GM12865 (cell line): ENCODE measurements at regions not wholly inside any gene's neighbourhood (a gene's known extent, or its start where the extent isn't known, plus 50 kb on each side); places are given as distances from the start of the nearest gene placed in this dataset.
"Not testable (repeated sequence)": the region's sequence is repeated elsewhere in the genome, so short reads cannot be mapped to it uniquely, and the experiment has no call there.

Experiments used
- DNase-seq: peaks from one replicate; pipeline ENCODE4 v3.0.0; 2010; ENCODE audit warnings: low read depth
- H3K4me3 ChIP-seq: 2 replicates; pipeline ENCODE4 v1.5.1; 2011; ENCODE audit warnings: mild to moderate bottlenecking, low read depth, low read length, control low read depth
- TF ChIP-seq, protein P1 (sequence below): IDR thresholded peaks from 2 replicates; pipeline ENCODE4 v1.5.1; 2011; ENCODE audit warnings: low read length, control low read depth, low read depth, inconsistent platforms; ENCODE audit not compliant: insufficient read depth; ENCODE audit errors: missing control alignments

DNA sequence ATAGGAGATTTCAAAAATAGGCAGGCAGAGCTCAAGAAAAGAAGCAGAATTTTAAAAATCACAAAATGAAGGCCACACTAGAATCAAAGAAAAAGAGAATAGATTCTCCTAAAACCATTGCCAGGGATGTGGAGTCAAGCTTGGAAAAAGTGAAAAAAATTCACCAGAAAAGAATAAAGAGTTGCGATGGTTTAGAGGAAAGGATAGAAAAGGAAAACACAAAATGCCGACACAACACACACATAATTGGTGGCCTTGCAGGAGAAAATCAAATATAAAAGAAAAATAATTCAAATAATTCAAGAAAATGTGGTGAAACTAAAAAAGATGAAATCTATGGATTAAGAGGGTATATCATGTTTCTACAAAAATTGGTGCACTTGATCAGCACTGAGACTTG lies 181.6 kb upstream of the C14orf180 start:
- no peak overlapping the region for H3K4me3 ChIP-seq
- TF ChIP-seq, protein P1, sequence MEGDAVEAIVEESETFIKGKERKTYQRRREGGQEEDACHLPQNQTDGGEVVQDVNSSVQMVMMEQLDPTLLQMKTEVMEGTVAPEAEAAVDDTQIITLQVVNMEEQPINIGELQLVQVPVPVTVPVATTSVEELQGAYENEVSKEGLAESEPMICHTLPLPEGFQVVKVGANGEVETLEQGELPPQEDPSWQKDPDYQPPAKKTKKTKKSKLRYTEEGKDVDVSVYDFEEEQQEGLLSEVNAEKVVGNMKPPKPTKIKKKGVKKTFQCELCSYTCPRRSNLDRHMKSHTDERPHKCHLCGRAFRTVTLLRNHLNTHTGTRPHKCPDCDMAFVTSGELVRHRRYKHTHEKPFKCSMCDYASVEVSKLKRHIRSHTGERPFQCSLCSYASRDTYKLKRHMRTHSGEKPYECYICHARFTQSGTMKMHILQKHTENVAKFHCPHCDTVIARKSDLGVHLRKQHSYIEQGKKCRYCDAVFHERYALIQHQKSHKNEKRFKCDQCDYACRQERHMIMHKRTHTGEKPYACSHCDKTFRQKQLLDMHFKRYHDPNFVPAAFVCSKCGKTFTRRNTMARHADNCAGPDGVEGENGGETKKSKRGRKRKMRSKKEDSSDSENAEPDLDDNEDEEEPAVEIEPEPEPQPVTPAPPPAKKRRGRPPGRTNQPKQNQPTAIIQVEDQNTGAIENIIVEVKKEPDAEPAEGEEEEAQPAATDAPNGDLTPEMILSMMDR: no peak
- DNase-seq: no peak

GRCh38 chr14:104398656-104399055 lies 180.9 kb upstream of the C14orf180 start:
- TF ChIP-seq, protein P1: no peak
- DNase-seq: no peak

DNA sequence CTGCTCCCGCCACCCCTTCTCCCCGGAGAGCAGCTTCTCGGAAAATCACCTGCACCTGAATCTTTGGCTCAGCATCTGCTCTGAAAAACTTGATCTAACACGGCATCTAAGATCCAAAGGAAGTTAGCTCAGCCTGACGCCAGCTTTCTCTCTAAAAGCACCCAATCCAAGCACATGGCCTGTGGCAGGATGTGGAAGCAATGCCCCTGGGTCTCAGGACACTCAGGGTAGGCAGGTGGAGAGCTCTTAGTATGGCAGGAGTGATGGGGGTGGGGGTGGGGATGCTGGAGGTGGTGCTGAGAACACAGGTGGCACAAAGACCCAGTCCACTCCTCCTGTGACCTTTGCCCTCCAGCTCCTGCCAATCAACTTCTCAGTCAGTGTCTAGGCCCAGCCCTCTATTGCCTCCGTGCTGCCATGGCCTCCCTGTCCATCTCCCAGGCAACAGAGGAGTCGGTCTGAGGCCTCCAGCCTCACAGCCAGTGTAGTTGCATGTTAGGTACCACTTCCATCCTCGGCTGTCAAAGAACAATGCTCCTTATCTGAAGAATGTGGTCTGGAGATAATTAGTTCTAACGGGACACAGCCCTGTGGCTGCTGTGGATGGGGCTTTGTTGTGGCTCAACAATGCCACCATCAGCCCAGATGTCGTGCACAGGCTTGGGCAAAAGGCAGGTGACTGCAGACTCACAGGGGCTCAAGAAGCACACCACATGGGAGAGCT lies 180.0 kb upstream of the C14orf180 start:
- DNase-seq: no peak
- TF ChIP-seq, protein P1: no peak
- no peak overlapping the region for H3K4me3 ChIP-seq

More at GRCh38 chr14:104398656-104399055, 180.9 kb upstream of the C14orf180 start:
- no peak overlapping the region for H3K4me3 ChIP-seq

DNA sequence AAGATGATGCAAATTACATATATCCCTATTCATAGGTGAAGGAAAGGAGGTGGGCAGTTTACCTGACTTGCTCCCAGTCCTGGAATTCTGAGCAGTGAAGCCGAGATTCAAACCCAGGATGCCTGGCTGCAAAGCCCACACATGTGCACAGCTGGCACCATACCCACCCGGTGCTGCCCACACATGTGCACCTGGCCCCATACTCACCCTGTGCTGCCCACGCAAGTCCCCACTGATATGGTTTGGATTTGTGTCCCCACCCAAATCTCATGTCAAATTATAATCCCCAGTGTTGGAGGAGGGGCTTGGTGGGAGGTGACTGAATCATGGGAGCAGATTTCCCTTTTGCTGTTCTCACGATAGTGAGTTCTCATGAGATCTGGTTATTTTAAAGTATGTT lies 179.2 kb upstream of the C14orf180 start:
- no peak overlapping the region for H3K4me3 ChIP-seq
- DNase-seq: no peak

DNA sequence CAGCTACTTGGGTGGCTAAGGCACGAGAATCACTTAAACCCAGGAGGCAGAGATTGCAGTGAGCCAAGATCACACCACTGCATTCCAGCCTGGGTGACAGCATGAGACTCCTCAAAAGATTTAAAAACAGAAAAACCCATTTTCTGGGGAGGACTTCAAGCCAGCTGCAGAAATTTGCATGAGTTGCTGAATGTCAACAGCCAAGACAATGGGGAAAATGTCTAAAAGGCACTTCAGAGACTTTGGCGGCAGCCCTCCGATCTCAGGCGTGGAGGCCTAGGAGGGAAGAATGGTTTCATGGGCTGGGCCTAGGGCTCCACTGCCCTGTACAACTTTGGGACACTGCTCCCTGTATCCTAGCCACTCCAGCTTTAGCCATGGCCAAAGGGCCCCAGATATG lies 177.8 kb upstream of the C14orf180 start:
- TF ChIP-seq, protein P1: no peak
- no peak for DNase-seq
- no peak overlapping the region for H3K4me3 ChIP-seq

More for the DNA sequence above, 179.2 kb upstream of the C14orf180 start:
- TF ChIP-seq, protein P1: no peak

- DNase-seq, H3K4me3 ChIP-seq: not testable (repeated sequence)
These were observed 177.3 kb upstream of the C14orf180 start for GRCh38 chr14:104402303-104402702.

- no peak for DNase-seq
- TF ChIP-seq, protein P1: no peak
- no peak overlapping the region for H3K4me3 ChIP-seq
These were observed 175.9 kb upstream of the C14orf180 start for GRCh38 chr14:104403421-104404220.
